PFSK-1 (cell line): ENCODE measurements at regions not wholly inside any gene's neighbourhood (a gene's known extent, or its start where the extent isn't known, plus 50 kb on each side); places are given as distances from the start of the nearest gene placed in this dataset.

ENCODE experiments used
- FOXP2 ChIP-seq: optimal IDR thresholded peaks from 2 replicates; pipeline ENCODE3; 2011; ENCODE audit warnings: borderline replicate concordance, control low read depth, inconsistent platforms; ENCODE audit not compliant: insufficient read depth; ENCODE audit errors: extremely low read length, extremely low read depth
- POLR2AphosphoS5 ChIP-seq: IDR thresholded peaks from 2 replicates; pipeline ENCODE4 v1.6.1; 2012; ENCODE audit warnings: low read depth, mild to moderate bottlenecking, control low read depth, low read length, moderate library complexity
- SIN3A ChIP-seq: IDR thresholded peaks from 2 replicates; pipeline ENCODE4 v1.6.1; 2012; ENCODE audit warnings: mild to moderate bottlenecking, low read length, moderate library complexity, borderline replicate concordance; ENCODE audit not compliant: insufficient read depth
- TAF1 ChIP-seq: IDR thresholded peaks from 2 replicates; pipeline ENCODE4 v1.6.1; 2012; ENCODE audit warnings: low read length, control low read depth, borderline replicate concordance; ENCODE audit not compliant: insufficient read depth
- TF ChIP-seq, protein P1 (sequence below), 2 experiments: IDR thresholded peaks; 2 replicates each; pipeline versions ENCODE4 v1.6.1 to v1.8.0; 2011 to 2012; ENCODE audit warnings: low read depth in 2 of 2, low read length in 2 of 2, control low read depth in 1 of 2, inconsistent platforms in 1 of 2, mild to moderate bottlenecking in 1 of 2, moderate library complexity in 1 of 2; ENCODE audit not compliant: insufficient read depth in 1 of 2

- TF ChIP-seq, protein P1, sequence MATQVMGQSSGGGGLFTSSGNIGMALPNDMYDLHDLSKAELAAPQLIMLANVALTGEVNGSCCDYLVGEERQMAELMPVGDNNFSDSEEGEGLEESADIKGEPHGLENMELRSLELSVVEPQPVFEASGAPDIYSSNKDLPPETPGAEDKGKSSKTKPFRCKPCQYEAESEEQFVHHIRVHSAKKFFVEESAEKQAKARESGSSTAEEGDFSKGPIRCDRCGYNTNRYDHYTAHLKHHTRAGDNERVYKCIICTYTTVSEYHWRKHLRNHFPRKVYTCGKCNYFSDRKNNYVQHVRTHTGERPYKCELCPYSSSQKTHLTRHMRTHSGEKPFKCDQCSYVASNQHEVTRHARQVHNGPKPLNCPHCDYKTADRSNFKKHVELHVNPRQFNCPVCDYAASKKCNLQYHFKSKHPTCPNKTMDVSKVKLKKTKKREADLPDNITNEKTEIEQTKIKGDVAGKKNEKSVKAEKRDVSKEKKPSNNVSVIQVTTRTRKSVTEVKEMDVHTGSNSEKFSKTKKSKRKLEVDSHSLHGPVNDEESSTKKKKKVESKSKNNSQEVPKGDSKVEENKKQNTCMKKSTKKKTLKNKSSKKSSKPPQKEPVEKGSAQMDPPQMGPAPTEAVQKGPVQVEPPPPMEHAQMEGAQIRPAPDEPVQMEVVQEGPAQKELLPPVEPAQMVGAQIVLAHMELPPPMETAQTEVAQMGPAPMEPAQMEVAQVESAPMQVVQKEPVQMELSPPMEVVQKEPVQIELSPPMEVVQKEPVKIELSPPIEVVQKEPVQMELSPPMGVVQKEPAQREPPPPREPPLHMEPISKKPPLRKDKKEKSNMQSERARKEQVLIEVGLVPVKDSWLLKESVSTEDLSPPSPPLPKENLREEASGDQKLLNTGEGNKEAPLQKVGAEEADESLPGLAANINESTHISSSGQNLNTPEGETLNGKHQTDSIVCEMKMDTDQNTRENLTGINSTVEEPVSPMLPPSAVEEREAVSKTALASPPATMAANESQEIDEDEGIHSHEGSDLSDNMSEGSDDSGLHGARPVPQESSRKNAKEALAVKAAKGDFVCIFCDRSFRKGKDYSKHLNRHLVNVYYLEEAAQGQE (IDR thresholded peaks at IDR 0.05; ENCODE audit: insufficient read depth in 1 of 2, low read depth in 2 of 2, low read length in 2 of 2) = no peak
- TF ChIP-seq POLR2AphosphoS5 (no peak), SIN3A (no peak), TAF1 (no peak), FOXP2 (no peak)
These were observed 835.6 kb upstream of the MIR17HG start for GRCh38 chr13:90511903-90512302.

DNA sequence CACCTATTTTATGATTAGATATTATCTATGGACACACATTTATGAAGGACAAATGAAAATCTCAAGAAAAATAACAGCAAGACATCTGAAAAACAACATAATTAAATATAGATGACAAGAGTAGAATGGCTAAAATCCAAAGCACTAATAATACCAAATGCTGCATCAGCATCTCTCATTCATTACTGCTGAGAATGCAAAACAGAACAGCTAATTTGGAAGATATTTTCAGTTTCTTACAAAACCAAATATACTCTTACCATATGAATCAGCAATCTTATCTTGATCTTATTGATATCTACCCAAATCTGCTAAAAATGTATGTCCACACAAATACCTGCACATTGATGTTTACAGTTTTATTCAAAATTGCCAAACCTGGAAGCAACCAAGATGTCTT is 829.1 kb upstream of the MIR17HG start:
- TF ChIP-seq TAF1 (no peak), POLR2AphosphoS5 (no peak), FOXP2 (no peak)
- TF ChIP-seq, protein P1 (IDR thresholded peaks at IDR 0.05; ENCODE audit: insufficient read depth in 1 of 2, low read depth in 2 of 2, low read length in 2 of 2) = no peak

DNA sequence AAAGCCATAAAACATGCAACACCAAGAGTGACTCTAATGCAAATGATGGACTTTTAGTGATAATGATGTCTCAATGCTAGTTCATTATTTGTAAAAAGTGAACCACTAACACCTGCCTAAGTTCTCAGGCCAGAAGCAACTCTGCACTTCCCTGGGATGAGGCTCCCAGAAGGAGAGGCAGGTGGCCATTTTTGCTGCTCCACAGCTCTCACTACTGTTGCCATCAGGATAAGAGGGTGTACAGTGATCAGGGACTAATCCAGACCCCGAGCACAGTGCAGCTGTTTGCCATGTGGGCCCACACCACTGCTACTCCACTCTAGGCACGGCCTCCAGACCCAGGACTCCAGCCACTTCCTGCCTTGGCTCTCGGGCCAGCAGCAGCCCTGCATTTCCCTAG is 828.3 kb upstream of the MIR17HG start:
- no peak for TF ChIP-seq TAF1
- TF ChIP-seq SIN3A = no peak
- no peak for TF ChIP-seq POLR2AphosphoS5
- TF ChIP-seq FOXP2 = no peak
- TF ChIP-seq, protein P1 (IDR thresholded peaks at IDR 0.05; ENCODE audit: insufficient read depth in 1 of 2, low read depth in 2 of 2, low read length in 2 of 2) = no peak

GRCh38 chr13:90526711-90527110 is 820.8 kb upstream of the MIR17HG start:
- TF ChIP-seq FOXP2 = no peak
- no peak for TF ChIP-seq POLR2AphosphoS5
- TF ChIP-seq SIN3A = no peak

DNA sequence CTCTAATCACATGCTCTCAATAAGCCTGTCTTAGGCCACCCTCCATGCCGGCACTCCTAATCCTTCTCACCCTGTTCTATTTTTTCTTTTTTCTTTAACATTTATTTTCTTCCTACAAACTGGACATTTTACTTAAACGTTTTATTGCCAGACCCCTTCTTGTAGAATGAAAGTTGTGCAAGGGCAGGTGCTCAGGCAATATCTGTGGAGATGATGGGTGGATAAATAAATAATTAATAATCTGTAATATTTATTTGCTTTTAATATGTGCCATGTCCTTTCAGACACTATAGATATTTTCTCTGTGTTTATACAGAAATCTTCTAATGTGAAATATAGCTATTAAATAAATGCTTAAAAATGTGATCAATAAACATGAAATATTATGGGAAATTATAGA is 815.7 kb upstream of the MIR17HG start:
- no peak for TF ChIP-seq FOXP2
- no peak for TF ChIP-seq POLR2AphosphoS5
- no peak for TF ChIP-seq TAF1
- no peak for TF ChIP-seq SIN3A
- TF ChIP-seq, protein P1 (IDR thresholded peaks at IDR 0.05; ENCODE audit: insufficient read depth in 1 of 2, low read depth in 2 of 2, low read length in 2 of 2) = no peak
